NCI-H187 treated with DMSO at 0.1 percent for 48 hours (cell line): ENCODE measurements at regions not wholly inside any gene's neighbourhood (a gene's known extent, or its start where the extent isn't known, plus 50 kb on each side); places are given as distances from the start of the nearest gene placed in this dataset.
"Not testable (repeated sequence)": the region's sequence is repeated elsewhere in the genome, so short reads cannot be mapped to it uniquely, and the experiment has no call there.

ENCODE experiments used
- DNase-seq: peaks from one replicate; lab custom pipeline; 2025; lab: John Stamatoyannopoulos, UW

- DNase-seq, result no peak
Measured at GRCh38 chr7:118418433-118418832, 193.9 kb downstream of the ANKRD7 start.

- DNase-seq, result no peak
Measured at GRCh38 chr7:118420888-118421287, 196.4 kb downstream of the ANKRD7 start.

- DNase-seq, result no peak
Measured at GRCh38 chr7:118429141-118429540, 204.6 kb downstream of the ANKRD7 start.

GRCh38 chr7:118436663-118437062 is 212.2 kb downstream of the ANKRD7 start:
- no peak for DNase-seq

GRCh38 chr7:118449030-118449429 is 224.5 kb downstream of the ANKRD7 start:
- not testable (repeated sequence) for DNase-seq

- DNase-seq, result no peak
Measured at GRCh38 chr7:118449797-118450567, 225.5 kb downstream of the ANKRD7 start.

- no peak for DNase-seq
Measured at GRCh38 chr7:118452128-118452527, 227.6 kb downstream of the ANKRD7 start.

- DNase-seq, result no peak
Measured at GRCh38 chr7:118467381-118467780, 242.9 kb downstream of the ANKRD7 start.

- DNase-seq, result no peak
Measured at GRCh38 chr7:118472581-118472980, 248.1 kb downstream of the ANKRD7 start.

GRCh38 chr7:118473271-118473670 is 248.8 kb downstream of the ANKRD7 start:
- DNase-seq, result no peak

- DNase-seq, result no peak
Measured at GRCh38 chr7:118476036-118476435, 251.5 kb downstream of the ANKRD7 start.

GRCh38 chr7:118477036-118477435 is 252.5 kb downstream of the ANKRD7 start:
- no peak for DNase-seq

GRCh38 chr7:118478236-118478635 is 253.7 kb downstream of the ANKRD7 start:
- no peak for DNase-seq

GRCh38 chr7:118478931-118479330 is 254.4 kb downstream of the ANKRD7 start:
- DNase-seq, result no peak

- no peak for DNase-seq
Measured at GRCh38 chr7:118492466-118492865, 268.0 kb downstream of the ANKRD7 start.

GRCh38 chr7:118496138-118496644 is 271.7 kb downstream of the ANKRD7 start:
- DNase-seq, result no peak

- DNase-seq, result no peak
Measured at GRCh38 chr7:118502235-118502634, 277.7 kb downstream of the ANKRD7 start.

GRCh38 chr7:118511146-118511545 is 286.6 kb downstream of the ANKRD7 start:
- no peak for DNase-seq

- DNase-seq, result no peak
Measured at GRCh38 chr7:118517275-118517674, 292.8 kb downstream of the ANKRD7 start.

GRCh38 chr7:118525020-118525419 is 300.5 kb downstream of the ANKRD7 start:
- DNase-seq, result no peak

- DNase-seq, result no peak
Measured at GRCh38 chr7:118531566-118531965, 307.1 kb downstream of the ANKRD7 start.

GRCh38 chr7:118559207-118559606 is 334.7 kb downstream of the ANKRD7 start:
- DNase-seq, result no peak

GRCh38 chr7:118563311-118563710 is 338.8 kb downstream of the ANKRD7 start:
- DNase-seq, result no peak

GRCh38 chr7:118572604-118573003 is 348.1 kb downstream of the ANKRD7 start:
- DNase-seq, result no peak
